HG03342 (cell line): ENCODE measurements at regions not wholly inside any gene's neighbourhood (a gene's known extent, or its start where the extent isn't known, plus 50 kb on each side); places are given as distances from the start of the nearest gene placed in this dataset.

Source experiments
- ATAC-seq: cut with Tn5 transposase; IDR thresholded peaks from one replicate; pipeline ENCODE4 v1.9.1; 2021; ENCODE audit warnings: mild to moderate bottlenecking, moderate library complexity; ENCODE audit not compliant: unreplicated experiment

DNA sequence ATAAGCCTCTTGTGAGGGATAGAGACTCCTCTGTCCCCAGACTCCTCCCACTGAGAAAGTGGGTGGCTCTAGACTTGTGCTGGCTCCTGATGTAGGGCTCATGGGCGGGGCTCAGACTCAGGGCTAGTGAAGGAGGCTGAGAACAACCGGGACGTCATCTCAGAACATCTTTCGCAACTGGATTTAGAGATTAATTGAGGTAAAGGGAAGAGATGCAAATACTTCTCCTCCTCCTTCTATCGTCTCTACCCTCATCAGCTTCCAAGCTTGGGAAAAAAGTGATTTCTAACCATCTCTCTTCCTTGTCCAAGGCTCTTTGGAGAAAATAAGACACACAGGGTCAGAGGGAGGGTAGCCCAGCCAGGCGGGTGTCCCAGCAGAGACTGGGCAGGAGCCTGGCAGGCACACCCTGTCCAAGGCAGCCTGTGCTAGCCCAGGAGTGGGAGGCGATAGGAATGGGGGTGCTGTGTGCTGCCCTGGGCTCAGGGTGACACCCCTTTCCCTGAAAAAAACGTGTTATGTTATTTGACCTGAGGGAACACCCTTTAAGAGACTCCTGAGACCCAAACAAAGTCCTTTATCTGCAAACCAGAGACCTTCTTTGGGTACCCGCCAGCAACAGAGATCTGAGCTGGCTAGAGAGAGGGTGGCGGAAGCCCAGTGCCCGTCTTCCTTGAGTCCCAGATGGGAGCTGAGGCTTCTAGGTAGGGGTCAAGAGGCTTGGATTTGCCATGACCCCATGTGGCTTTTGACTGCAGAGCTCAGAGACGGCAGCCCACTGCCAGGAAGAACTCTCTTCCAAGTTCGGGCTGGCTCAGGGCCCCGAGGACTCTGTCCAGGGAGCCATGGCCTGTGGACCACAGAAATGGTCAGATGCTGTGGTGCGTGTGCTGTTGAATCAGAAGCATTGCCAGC, 160.9 kb downstream of the ADAMTS15 start:
- ATAC-seq = no peak

DNA sequence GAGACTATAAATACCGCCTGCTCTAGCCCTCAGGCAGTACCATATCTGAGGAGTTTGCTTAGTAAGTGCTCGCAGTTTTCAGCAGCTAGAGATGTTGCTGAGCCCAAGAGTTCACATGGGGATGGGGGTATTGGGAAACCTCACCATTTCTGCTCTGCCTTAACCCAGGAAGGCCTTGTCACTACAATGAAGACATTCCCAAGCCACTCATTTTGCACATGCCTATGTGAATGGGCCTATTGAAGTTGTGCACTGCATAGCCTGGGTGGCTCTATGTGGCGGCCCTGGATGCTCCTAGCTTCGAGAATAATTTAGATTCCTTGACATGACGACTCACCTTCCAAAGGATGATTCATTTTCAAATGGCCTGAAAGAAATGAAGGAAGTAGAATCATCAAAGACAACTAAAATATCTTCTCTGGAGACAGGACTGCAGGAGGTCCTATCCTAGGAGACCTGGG, 163.4 kb downstream of the ADAMTS15 start:
- ATAC-seq = no peak

DNA sequence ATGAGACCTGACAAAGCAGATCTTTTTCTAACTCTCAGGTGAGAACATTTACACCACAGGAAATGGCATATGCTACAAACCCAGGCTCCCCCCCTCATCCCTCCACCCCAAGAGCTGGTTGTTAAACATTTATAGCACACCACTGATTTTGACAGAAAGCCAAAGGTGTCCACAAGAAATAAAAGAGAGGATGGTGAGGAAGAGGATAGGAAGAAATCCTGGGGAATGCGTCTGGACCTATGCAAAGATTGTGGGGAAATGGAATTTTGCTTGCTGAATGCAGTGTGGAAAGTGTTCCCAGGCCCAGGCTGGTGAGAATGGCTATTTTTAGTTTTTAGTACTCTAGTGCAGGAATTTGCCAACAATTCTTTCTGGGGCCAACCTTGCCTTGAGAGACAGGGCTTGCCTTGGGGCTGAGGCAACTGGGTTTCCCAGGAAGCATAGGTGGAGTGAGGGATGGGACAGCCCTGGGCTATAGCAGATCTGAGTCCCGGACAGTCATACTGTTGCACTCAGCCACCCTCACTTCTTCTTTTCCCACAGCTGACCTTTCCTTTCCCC, 163.9 kb downstream of the ADAMTS15 start:
- ATAC-seq = no peak

DNA sequence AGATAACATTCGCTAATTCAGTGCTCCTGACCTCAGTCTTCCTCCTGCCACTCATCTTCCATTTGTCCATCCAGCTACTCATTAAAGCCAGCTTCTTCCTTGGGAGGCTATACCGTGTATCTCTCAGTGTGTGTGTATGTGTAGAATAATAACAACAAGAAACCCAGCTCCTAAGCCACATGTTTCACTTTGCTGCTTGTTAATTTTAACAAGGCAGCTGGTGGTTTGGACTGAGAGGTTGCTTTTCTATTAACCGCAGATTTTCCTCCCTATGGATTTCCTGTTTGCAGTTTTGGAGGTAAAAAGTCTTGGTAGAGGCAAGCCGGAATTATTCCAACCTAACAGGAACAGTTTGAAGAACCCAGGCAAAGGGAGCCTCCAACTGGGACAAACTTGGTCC, 165.0 kb downstream of the ADAMTS15 start:
- no peak for ATAC-seq

DNA sequence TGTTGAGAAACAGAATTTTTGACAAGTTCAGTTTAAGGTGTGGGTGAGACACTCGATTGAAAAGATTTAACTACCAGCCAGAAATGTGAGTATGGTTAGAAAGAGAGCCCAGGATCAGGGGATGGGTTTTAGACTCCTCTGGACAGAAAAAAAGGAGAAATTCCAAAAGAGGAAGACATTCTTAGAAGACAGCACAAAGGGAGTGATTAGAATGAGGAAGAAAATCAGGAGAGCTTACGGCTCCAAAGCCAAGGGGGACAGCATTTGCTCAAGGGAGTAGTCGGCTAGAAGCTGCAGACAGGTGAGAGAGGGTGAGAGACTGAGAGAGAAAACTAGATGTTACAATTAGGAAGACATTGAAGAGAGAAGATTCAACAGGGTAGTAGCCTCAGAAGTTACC, 166.1 kb downstream of the ADAMTS15 start:
- ATAC-seq = no peak

DNA sequence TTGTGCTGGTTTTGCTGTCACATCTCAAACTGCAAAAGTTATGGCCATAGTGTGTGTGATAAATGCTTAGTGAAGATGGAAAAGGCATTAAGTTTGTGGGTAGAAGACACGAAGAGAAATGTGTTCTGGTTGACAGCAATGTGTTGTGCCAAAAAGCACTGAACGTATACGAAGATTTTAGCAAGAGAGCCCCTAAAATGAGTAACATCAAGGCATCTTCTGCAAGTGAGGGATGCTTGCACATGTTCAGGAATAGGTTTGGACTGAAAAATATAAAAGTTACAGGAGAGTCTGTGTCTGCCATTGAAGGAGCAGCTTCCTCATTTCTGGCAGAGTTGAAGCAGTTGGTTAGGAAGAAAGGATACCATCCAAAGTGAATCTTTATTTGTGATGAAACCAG, 167.1 kb downstream of the ADAMTS15 start:
- no peak for ATAC-seq

DNA sequence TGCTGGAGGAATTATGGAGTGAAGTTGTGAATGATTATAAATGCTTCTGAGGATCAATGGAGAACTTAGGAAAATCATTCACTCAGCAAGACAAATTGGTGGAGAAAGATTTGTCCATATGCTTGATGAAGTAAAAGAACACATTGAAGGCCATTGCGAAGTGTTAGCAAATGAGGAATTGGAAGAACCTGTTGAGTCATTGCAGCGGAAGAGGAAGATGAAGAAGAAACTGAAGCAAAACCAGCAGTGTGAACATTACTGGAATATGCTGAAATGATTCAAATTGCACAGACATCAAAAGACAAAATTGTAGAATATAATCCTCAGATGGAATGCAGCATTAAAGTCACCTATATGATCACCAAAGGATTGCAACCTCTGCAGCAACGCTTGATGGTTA, 168.1 kb downstream of the ADAMTS15 start:
- ATAC-seq = no peak

DNA sequence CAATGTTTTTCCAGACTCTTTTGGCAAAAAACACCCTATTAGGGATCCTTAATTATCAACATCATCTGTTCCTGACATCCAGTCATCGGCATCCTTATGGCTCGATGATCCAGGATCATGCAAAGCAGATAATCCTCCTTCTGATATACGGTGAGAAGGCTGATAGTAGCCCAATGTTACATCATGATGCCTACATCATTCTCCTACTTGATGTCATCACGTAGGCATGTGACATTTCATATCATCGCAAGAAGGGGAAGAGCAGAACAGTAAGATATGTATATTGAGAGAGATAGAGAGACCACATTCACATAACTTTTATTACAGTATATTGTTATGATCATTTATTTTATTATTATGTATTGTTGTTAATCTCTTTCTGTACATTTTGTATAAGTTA, 168.6 kb downstream of the ADAMTS15 start:
- no peak for ATAC-seq

DNA sequence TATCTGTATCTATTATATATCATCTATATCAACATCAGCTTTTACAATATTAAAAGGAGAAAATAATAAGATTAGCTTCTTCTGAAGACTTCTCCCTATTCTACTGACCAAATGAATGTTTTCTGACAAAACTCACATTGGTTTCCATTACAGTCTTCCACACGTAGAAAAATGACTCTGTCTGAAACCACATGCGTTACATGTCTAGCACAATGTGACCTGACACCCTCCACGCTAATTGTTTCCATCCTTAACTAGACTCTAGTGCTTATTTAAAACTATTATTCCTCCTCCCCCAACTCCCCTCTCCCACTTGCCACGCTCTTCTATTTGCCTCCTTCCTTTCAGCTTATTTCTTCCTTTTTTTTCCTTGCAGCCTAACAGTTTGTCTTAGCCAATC, 172.1 kb downstream of the ADAMTS15 start:
- ATAC-seq = no peak

DNA sequence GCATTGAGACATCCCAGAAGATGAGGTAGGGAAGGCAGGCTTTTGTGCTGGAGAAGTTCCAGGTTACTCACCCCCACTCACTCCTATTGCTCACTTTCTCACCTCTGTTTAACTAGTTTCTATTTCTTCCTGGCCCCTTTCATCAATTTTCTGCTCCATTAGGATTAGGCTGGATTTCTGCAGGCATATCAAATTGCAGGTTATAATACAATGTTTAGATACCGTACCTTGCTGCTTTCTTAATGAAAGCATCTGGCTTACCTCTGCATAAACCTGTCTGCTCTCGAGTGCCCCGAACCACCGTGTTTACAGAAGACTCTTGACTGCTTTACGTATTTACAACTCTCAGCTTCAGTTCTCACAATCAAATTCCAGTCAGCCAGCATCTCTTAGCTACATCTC, 173.7 kb downstream of the ADAMTS15 start:
- ATAC-seq = no peak

DNA sequence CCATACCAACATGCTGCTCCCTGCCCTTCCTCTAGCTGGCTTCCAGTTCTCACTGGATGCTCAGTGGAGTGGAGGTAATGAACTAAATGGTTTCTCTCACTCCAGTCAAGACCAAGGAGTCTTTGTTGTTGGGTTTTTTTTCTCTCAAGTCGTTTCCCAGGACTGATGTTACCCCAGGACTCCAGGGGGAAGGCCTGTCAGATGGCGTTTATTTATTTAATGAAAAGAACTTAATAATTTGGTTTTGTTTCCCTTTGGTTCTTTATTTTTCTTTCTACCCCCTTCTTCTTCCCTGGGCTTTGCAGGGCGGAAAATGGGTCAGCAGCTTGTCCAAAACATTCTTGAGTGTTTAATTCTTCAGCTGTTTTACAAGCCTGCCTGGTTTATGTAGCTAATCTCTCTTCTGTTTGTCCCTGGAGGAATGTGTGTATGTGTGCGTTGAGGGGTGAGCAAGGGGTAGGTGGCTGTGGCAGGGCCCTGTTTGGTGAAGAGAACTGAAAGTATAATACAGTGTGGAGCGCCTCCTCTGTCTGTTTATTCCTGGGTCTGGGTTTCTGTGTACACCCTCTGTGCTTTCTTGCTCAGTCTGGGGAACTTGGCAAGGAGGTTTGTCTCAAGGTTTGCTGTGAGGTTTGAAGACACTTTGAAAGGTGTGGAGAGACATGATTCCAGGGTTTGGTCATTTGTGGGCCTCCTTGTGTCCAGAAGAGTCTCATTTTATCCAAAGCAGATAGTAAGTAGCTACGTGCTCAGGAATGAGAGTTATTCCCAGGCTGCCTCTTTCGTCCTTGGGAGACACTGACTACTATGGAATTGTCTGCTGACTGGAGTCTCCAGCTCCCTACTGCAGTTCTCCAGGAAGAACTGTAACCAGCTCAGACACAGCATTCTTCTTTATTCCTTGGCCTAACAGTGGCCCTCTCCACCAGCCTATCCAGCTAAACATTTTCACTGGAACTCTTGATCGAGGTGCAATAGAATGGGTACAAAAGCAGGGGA, 175.5 kb downstream of the ADAMTS15 start:
- ATAC-seq = no peak

DNA sequence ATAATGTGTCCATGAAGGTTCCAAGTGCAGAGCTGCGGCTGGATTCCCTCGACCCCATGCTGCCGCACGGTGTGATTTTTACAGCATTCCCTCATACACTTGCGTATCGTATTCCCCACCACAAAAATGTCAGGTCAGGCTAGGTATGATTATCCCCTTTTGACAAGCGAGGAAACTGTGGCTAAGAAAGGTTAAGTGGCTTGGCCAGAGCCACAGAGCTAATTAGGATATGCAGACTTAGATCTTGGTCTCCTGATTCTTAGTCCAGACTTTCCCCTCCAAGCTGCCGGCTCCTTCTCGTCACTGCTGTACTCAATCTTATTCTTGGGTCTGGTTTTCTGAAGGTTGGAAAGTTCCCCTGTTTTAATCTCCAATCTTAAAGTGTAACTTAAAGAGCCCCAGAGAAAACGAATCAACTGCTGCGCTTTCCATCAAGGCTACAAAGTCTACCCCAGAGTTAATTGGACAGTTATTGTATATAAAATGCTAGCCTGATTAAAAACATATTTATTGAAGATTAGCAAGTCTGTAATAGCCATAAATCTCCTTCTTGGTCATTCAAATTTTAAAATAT, 176.6 kb downstream of the ADAMTS15 start:
- ATAC-seq = no peak

DNA sequence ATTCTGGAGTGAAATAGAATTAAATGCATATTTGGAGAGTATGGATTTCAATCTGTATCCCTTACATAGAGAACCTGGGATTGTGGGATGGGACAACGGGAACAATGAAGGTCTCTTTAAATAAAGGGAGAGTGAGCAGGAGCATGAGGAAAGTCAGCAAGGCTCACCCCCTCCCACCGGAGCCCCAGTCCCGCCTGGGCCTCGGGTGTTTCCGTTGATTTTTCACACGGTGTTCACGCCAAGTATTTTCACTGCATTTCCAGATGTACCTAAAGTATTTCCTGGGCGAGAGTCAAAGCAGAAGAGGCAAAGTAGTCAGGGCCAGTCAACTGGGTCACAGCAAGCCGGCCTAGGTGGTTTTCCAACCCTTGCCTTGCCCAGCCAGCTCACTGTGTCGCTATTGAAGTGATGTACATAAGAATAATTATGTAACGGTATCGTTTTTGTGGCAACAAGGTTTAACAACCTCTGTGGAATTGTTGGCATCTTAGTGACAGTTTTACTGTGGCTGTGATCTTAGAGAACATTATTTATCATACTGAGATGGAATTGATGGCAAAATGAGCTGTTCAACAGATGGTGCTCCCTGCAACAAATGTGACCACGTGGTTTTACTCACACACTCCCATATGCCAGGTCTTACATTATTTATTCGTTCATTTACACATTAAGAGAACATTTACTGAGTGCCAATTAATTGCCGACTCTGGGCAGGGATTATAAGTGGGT, 177.3 kb downstream of the ADAMTS15 start:
- ATAC-seq = no peak

DNA sequence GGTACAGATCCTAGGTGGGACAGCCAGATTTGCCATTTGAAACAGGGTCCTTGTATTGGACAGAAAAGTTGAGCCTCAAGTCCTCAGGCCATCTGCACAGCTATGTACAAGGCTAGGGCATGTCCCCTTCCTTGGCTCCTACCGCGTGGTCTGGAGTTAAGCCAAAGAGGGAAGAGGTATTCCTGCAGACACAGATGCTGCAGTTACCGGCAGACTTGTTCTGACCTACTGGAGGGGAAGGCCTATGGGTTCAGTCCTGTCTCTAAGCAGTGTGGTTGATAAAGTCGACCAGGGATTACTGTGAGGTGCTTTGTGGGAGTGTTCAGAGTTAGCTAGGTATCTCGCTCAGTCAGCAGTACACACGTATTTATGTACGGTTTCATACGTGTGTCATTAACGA, 180.6 kb downstream of the ADAMTS15 start:
- no peak for ATAC-seq

DNA sequence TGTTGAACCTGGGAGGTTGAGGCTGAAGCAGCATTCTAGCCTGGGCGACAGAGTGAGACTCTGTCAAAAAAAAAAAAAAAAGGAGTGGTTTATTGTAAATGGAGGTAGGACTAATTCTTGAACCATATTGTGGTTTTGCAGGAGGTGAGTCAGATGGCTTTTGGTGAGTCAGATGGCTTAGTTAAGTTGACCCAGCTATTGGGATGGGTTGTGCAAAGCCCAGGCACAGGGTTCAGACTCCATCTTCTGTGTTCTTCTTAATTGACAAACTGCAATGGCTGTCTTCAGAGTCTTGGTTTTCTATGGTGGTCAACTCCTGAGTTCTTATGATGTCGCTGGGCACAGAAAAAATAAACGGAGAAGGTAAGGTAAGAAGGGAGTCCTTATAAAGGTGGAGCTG, 182.7 kb downstream of the ADAMTS15 start:
- ATAC-seq = no peak

DNA sequence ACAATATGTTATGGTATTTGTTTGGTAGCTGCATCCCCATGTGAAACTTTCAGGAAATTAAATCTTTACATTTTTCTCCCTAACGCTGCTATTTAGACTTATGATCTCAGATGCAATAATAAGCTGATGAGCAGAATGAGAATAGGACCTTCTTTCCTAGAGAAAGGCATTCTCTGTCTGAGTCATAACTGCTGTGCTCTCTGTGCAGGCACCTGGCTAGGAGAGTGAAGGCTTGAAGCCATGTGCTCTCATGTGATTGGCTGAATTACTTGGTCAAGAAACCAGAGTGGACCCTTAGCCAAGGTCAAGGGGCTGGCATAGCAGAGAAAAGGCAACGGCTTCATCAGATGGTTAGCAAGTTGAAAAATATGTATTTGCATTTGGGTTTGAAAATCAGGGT, 185.0 kb downstream of the ADAMTS15 start:
- no peak for ATAC-seq

DNA sequence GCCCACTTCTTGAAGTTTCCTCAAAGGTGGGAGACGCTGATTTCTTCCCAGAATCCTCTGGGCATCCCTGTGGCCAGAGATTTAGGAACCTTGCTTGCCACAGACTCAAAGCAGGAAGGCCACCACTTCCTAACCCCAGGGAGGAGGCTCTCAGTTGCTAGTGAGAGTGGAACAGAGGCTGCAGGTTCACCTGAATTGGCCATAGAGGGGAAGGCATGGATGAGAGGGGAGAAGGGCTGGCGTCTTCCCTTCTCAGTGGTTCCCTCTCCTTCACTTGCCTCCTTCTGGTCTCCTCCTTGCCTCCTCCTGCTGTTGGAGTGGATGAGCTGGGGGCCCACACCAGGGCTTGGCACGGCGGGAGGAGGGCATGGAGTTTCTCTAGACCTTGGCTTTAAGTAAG, 185.7 kb downstream of the ADAMTS15 start:
- ATAC-seq = no peak

DNA sequence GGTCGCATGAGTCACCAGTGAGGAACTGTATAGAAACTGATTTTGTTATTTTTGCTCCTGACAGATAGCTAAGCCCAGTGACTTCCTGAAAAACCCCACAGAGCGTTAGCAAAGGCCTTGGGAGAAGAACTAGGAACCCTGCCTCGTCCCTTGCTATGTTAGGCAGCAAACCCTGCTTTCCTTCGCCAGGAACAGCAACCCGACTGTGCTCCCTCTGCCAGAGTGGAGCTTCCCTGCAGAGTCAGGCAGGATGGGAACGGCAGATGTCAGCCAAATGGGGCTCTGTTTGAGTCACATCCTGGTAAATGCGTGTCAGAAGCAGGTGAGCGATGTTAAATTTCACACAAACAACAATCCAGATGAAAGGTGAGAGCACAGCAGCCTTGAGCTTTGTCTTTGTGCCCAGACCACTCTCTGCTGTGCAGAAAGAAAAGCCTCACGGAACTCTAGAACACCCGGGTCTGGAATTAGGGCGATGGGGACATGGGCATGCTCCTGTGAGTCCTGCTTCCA, 186.6 kb downstream of the ADAMTS15 start:
- ATAC-seq = no peak

DNA sequence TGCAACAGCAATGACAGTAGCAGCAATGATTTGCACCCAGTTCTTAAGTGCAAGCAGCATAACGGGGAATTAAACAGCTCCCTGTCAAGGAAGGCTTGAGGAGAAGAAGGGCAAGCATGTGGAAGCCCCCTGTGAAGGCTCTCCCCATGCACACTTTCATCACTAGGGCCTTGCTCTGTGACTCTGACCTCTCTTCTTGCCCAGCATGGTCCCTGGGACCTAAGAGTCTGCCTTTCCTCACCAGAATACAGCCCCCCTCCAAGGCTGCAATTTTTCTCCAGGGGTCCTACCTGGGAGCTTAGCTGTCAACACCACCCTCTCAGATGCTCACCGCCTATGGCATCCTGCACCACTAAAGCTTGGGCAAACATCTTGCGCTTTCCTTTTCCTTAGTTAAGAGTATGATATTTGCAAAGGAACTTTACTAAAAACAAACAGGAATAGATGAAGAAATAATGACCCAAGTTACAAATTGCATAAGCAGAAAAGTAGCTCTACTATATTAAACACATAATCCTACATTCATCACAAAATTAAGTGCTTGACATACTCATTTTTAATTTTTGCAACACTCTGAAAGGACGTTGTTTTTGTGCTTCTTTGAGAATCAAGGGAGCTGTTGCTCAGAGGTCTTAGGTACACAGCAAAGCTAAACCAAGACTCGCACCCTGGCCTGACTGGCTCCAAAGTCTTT, 187.6 kb downstream of the ADAMTS15 start:
- no peak for ATAC-seq
